ENCODE measurements at regions not wholly inside any gene's neighbourhood (a gene's known extent, or its start where the extent isn't known, plus 50 kb on each side); places are given as distances from the start of the nearest gene placed in this dataset.
"Not testable (repeated sequence)": the region's sequence is repeated elsewhere in the genome, so short reads cannot be mapped to it uniquely, and the experiment has no call there.

GRCh38 chr20:40634891-40635290 is 54.1 kb downstream of the MAFB start:
- DNase-seq (ENCODE audit: low read depth in 2 of 2): no peak

GRCh38 chr20:40633123-40633850 is 55.7 kb downstream of the MAFB start:
- no peak for DNase-seq (ENCODE audit: low read depth in 2 of 2)

- DNase-seq (ENCODE audit: low read depth in 2 of 2): no peak
These were observed 56.6 kb downstream of the MAFB start for GRCh38 chr20:40632346-40632976.

GRCh38 chr20:40631119-40631631 is 57.9 kb downstream of the MAFB start:
- DNase-seq (ENCODE audit: low read depth in 2 of 2): no peak

GRCh38 chr20:40630713-40631112 is 58.3 kb downstream of the MAFB start:
- DNase-seq (ENCODE audit: low read depth in 2 of 2): no peak

GRCh38 chr20:40630099-40630498 is 58.9 kb downstream of the MAFB start:
- DNase-seq (ENCODE audit: low read depth in 2 of 2): no peak

- DNase-seq (ENCODE audit: low read depth in 2 of 2): no peak
These were observed 60.2 kb downstream of the MAFB start for GRCh38 chr20:40628877-40629276.

GRCh38 chr20:40619053-40619452 is 70.0 kb downstream of the MAFB start:
- not testable (repeated sequence) for DNase-seq (ENCODE audit: low read depth in 2 of 2)

- DNase-seq (ENCODE audit: low read depth in 2 of 2): no peak
These were observed 71.4 kb downstream of the MAFB start for GRCh38 chr20:40617594-40617993.

GRCh38 chr20:40612837-40613236 is 76.2 kb downstream of the MAFB start:
- no peak for DNase-seq (ENCODE audit: low read depth in 2 of 2)

GRCh38 chr20:40612247-40612646 is 76.8 kb downstream of the MAFB start:
- DNase-seq (ENCODE audit: low read depth in 2 of 2): no peak

GRCh38 chr20:40610730-40611129 is 78.3 kb downstream of the MAFB start:
- no peak for DNase-seq (ENCODE audit: low read depth in 2 of 2)

GRCh38 chr20:40607927-40608326 is 81.1 kb downstream of the MAFB start:
- no peak for DNase-seq (ENCODE audit: low read depth in 2 of 2)

- DNase-seq (ENCODE audit: low read depth in 2 of 2): no peak
These were observed 82.4 kb downstream of the MAFB start for GRCh38 chr20:40606660-40607059.

GRCh38 chr20:40606237-40606636 is 82.8 kb downstream of the MAFB start:
- no peak for DNase-seq (ENCODE audit: low read depth in 2 of 2)

- no peak for DNase-seq (ENCODE audit: low read depth in 2 of 2)
These were observed 84.6 kb downstream of the MAFB start for GRCh38 chr20:40604416-40604815.

GRCh38 chr20:40603057-40603651 is 85.9 kb downstream of the MAFB start:
- DNase-seq (ENCODE audit: low read depth in 2 of 2): no peak

GRCh38 chr20:40602381-40602780 is 86.7 kb downstream of the MAFB start:
- DNase-seq (ENCODE audit: low read depth in 2 of 2): no peak

GRCh38 chr20:40600441-40601219 is 88.4 kb downstream of the MAFB start:
- no peak for DNase-seq (ENCODE audit: low read depth in 2 of 2)

- no peak for DNase-seq (ENCODE audit: low read depth in 2 of 2)
These were observed 89.0 kb downstream of the MAFB start for GRCh38 chr20:40599987-40600386.

GRCh38 chr20:40592941-40593340 is 96.1 kb downstream of the MAFB start:
- no peak for DNase-seq (ENCODE audit: low read depth in 2 of 2)

GRCh38 chr20:40591536-40591935 is 97.5 kb downstream of the MAFB start:
- no peak for DNase-seq (ENCODE audit: low read depth in 2 of 2)
